T-helper 2 cell treated with Interferon-gamma antibody and Interleukin-4, amounts not matched to agents 100 ng/mL and 5 ng/mL, for 36 hours (primary cell): ENCODE measurements at regions not wholly inside any gene's neighbourhood (a gene's known extent, or its start where the extent isn't known, plus 50 kb on each side); places are given as distances from the start of the nearest gene placed in this dataset.
"Not testable (repeated sequence)": the region's sequence is repeated elsewhere in the genome, so short reads cannot be mapped to it uniquely, and the experiment has no call there.

ENCODE experiments used
- intact Hi-C: fragments of 100-400 bp; cut with micrococcal nuclease; formaldehyde crosslinking; loops from one replicate; pipeline ENCODE4 v1.15.1; 2023

- intact Hi-C loops: no loop called here
Observed at GRCh38 chr1:60950224-60951063, 131.9 kb upstream of the NFIA start.

DNA sequence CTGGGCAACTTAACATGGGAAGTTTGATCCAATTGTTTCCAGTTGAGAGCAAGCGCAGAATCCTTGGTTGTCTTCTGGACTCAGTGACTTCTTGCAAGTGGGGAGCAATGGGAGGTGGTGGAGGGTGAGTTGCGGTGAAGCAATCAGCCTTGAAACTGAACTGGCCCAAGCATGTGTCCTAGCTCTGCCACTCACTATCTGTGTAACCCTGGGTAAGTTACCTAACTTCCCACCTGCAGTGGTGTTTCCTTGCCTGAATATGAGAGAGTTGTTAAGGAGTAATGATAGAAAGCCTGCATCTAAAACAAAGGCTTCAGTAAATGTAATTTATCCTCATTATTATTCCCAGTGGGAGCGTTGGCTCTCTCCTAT is 132.5 kb upstream of the NFIA start:
- intact Hi-C loops: no loop called here

- intact Hi-C loops: no loop called here
Observed at GRCh38 chr1:60949154-60949825, 133.1 kb upstream of the NFIA start.

DNA sequence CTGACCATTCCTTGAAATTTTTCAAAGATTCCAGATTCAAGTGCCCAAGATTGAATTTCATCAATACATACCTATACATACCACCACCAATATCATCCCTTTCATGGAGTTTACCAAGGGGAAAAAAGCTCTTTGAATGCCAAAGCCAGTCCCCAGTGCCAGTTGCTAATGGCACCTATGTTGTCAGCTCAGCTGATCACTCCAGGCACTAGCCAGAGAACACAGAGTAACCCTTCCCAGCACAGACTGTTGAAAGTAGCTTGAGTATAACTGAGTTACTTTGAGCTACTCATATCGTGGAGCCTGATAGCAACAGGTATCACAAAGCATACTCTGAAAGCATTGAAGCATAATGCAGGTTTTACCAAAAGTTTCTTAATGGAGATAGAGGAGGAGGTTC is 133.9 kb upstream of the NFIA start:
- intact Hi-C loops: no loop called here

GRCh38 chr1:60947367-60947766 is 135.0 kb upstream of the NFIA start:
- intact Hi-C loops: no loop called here

GRCh38 chr1:60942896-60943638 is 139.3 kb upstream of the NFIA start:
- intact Hi-C loops: no loop called here

- intact Hi-C loops: no loop called here
Observed at GRCh38 chr1:60942291-60942690, 140.1 kb upstream of the NFIA start.

GRCh38 chr1:60940685-60941084 is 141.7 kb upstream of the NFIA start:
- intact Hi-C loops: not testable (repeated sequence)

GRCh38 chr1:60937720-60938119 is 144.6 kb upstream of the NFIA start:
- intact Hi-C loops: no loop called here

DNA sequence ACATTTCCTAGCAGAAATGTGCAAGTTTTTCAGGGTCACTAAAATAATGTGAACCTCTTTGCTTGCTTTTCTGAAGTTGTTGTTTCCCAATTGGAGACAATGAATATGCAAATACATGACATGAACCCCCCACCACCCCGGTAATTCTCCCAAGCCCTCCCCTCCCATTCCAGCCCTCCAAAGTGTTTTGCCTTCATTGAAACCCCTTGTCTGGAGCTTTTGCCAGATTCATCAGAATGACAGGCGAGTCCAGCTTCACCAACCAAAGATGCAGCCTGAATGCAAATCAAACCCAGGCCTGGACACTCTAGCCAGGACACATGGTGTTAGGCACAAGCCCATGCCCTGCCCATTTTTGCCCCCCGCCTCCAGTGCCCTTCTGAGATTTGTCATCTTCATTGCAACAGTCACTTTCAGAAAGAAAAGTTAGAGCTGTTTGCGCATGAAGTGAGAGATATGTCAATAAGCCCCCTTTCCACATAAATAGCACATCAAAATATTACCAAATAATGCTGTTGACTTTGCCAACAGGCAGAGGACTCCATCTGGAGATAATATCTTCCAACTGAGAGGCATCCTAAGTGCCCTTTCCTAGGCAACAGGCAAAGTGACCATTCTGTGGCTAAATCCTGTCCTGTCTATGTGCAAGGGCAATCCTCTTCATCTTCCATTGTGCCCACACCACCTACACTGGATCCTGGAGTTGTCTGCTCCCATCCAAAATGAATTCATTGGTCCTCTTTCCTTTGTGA is 145.6 kb upstream of the NFIA start:
- intact Hi-C loops: no loop called here

DNA sequence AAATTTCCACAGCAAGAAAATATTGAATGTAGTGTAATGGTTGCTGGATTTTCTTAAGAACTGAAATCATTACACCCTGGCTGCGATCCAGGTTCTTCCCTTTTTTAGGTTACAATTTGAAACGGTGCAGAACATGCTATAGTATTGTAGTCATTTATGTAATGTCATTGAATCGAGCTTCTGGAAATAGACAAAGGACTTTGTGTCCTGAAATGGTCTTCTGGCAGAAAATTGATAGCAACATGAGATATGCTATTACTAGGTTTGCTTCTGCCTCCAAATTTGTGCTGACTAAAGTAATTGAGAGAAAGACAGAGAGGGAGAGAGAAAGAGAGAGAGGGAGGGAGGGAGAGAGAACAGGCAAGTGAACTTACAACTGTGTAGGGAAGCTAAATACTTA is 146.2 kb upstream of the NFIA start:
- intact Hi-C loops: no loop called here

GRCh38 chr1:60935599-60936110 is 146.7 kb upstream of the NFIA start:
- intact Hi-C loops: no loop called here

- intact Hi-C loops: no loop called here
Observed at GRCh38 chr1:60930130-60930529, 152.2 kb upstream of the NFIA start.

- intact Hi-C loops: no loop called here
Observed at GRCh38 chr1:60924964-60925798, 157.2 kb upstream of the NFIA start.

DNA sequence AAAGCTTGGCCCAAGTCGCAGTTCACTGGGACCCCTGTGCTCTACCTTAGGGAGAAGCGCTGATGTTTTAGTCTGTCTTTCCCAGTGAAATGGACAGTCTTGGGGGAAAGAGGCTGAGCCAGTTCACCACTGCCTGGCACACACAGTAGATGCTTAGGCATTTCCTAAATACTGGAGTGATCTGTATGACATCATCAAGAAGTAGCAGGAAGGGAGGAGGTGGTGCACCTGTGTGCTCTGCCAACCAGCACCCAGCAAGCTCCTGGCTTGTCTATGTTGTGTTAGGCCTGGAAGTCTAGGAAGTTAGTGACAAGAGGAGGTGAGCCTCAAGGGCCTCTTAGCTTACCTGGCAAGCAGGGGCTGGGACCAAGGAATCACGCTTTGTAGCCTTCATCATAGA is 158.2 kb upstream of the NFIA start:
- intact Hi-C loops: no loop called here

DNA sequence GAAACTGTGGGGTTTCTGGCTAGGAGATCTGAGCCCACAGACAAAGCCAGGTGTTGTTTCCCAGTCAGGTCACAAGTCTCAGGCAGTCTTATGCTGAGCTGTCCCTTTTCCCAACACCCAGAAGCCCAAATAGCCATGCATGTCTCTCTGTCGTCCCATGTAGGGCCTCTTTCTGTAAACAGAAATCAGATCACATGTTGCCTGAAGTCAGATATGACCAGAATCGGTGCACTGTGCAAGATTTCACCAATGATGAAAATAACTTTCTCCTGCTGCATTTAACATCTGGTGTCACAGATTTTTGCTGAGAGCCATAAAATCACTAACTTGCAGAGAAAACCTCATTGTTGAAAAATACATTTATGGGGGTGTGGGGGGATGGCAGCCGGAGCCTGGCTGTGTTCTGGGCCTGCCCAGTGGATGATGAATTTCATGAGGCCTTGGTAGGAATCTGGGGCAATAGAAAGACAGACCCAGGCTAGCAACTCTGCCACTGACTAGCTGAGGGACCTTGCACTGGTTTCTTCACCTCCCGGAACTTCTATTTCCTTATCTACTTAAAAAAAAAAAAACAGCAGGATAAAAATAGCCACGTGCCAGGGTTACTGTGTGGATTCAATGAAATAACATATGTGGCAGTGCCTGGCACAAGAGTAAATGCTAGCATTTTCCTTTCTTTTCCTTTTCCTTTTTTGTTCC is 158.8 kb upstream of the NFIA start:
- intact Hi-C loops: no loop called here

DNA sequence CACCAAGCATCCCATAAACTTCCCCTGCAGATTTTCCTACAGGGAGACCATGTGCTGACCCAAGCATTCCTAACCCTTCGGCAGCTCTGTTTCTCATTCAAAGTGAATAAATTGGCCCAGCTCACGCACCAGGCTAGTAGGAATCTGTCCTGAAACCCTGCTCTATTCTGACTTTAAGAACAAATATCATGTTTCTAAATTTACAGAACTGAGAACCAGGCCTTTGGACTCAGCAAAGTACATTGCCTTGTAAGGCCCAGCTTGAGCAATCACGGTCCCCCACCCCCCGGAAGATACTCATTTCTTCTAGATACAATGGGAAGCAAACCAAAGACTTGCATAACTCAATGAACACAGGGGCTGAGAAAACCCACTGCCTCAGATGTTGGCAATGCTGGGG is 160.1 kb upstream of the NFIA start:
- intact Hi-C loops: no loop called here

DNA sequence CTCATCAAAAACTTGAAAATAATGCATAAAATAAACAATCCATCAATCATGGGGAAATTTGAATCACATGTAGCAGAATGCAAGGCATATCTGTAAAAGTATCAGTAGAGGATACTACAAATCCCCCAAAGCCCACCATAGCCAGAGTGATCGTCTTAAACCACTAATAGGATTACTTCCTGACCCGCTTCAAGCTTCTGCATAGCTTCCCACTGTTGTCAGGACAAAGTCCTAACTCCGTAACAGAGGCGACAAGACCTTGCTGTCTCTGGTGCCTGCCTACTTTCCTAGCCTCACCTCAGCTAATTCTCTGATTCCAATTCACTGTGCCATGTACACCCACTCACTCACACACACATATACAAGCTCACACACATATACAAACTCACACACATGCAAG is 161.2 kb upstream of the NFIA start:
- intact Hi-C loops: no loop called here

DNA sequence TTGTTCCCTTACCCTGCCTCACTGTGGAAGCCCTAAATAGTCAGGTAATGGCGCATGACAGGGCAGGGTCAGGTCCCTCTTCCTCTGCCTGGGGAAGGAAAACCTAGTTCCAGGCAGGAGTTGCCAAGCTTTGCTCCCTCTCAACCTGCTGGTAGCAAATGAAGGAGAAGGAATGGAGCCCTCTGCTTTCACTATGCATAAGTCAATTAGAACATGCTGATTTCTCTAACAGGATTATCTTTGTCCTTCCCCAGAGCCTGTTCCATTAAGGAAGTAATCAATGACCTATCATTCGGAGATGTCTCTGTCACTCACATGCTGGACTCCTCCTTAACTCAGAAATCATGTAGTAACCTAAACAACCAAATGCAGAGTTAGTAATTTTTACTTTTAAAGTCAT is 161.8 kb upstream of the NFIA start:
- intact Hi-C loops: no loop called here

- intact Hi-C loops: no loop called here
Observed at GRCh38 chr1:60918867-60919266, 163.5 kb upstream of the NFIA start.
